Skeletal muscle cell (primary cell): ENCODE measurements at regions not wholly inside any gene's neighbourhood (a gene's known extent, or its start where the extent isn't known, plus 50 kb on each side); places are given as distances from the start of the nearest gene placed in this dataset.

ENCODE experiments used
- DNase-seq: peaks from one replicate; pipeline ENCODE4 v3.0.0-alpha.2; 2010; ENCODE audit warnings: low read depth
- H3K4me3 ChIP-seq: 2 replicates; pipeline ENCODE4 v1.5.1; 2011; ENCODE audit warnings: low read depth, mild to moderate bottlenecking, control low read depth, low read length, moderate library complexity

DNA sequence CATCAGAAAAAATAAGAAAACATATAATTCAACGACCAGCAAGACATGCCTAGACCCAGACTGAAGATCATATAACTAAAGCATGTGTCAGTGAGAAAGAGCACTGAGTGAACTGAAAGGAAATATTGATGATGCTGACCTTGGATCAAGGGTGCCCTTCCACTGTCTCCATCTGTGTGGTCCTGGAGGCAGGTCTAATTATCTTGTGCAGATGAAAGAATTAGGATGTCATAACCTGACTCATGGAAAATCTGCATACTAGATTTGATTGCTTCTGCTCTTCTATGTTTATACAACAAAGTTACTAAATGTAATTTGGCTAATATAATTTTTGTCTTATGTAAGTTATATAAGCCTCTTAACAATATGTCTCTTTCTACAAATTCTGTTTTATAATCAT lies 264.6 kb upstream of the TGFBR2 start:
- no peak overlapping the region for H3K4me3 ChIP-seq
- DNase-seq = no peak

DNA sequence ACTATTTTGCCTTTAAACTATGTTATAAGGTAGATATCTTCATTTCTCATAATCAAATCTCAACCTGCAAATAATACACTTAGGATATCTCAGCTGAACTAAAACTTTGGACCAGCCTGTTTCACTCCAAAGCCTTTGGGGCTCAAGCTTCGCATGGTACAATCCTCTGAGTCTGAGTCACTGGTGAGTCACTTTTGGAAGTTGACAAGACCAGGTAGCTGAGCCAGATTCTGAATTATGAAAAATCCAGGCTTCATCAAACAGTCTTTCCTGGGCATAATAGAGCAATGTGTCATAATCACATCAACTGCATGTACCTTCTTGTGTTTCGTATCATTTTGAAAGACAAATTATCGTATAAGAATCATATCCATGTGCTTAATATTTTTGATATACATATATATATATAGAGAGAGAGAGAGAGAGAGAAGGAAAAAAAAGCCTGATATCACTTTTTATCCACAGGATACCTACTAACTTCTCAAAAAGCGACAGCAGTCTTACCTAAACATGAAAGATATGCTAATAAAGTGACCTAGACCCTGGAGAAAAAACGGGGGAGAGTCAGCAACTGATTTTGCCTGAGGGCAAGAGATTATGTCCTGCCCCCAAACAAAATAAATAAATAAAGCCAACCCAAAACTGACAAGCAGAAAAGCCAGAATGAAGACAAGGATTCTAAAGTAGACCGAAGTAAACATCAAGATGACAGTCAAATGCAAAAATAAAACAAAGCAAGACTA lies 263.9 kb upstream of the TGFBR2 start:
- H3K4me3 ChIP-seq = no peak overlapping the region
- peak; percentile 87 for DNase-seq

GRCh38 chr3:30343067-30343831 lies 263.2 kb upstream of the TGFBR2 start:
- H3K4me3 ChIP-seq = no peak overlapping the region
- DNase-seq = no peak

DNA sequence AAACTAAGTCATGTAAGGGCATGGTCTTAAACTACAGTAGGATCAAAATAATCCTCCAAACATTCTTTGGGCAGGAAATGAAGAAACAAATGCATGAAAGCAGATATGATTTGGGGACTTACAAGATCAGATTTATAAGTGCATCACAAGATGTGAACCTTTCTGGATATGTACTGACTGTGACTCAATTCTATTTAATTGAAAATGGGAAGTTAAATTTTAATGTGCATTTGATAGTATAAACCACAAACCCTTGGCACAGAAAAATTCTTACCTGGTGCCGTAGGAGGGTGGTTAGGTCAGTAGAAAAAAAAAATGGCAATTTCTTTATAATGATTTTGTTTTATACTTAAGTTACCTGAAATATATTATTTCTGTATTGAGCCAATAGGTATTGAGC lies 262.5 kb upstream of the TGFBR2 start:
- no peak for DNase-seq
- H3K4me3 ChIP-seq = no peak overlapping the region

DNA sequence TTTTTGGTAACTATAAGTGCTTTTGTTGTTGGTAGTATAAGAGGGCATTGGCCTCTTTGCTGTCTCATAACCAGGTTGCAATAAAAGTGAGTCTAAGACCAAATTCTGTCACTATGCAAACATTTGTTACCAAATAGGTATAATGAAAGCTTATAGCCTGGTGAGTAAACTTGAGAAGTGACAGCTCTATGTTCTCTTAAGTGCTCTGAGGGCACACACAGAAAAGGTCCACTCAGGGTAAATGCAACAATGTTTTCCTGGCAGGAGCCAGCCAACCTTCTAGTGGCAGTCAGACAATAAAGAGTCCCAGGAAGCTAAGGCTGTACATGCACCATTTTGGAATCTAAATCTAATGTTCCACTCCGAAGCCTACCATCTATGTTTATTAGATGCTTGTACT lies 262.1 kb upstream of the TGFBR2 start:
- H3K4me3 ChIP-seq = no peak overlapping the region
- DNase-seq = no peak

DNA sequence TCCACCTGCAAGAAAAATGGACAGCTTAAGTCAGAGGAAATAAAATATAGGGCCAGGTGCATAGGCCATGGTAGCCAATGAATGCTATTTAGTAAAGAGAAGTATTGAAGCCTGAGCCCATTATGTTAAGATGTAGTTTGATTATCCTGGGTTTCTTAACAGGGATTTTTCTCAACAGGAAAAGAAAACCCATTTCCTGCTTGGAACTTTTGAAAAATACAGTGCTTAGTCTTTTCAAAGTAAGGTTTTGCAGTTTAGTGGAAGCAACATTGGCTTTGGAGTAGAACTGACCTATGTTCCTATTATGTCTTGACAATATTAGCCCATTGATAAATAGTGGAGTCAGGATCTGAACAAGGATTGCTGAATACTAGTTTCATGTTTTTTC lies 259.5 kb upstream of the TGFBR2 start:
- DNase-seq = no peak
- H3K4me3 ChIP-seq = no peak overlapping the region

DNA sequence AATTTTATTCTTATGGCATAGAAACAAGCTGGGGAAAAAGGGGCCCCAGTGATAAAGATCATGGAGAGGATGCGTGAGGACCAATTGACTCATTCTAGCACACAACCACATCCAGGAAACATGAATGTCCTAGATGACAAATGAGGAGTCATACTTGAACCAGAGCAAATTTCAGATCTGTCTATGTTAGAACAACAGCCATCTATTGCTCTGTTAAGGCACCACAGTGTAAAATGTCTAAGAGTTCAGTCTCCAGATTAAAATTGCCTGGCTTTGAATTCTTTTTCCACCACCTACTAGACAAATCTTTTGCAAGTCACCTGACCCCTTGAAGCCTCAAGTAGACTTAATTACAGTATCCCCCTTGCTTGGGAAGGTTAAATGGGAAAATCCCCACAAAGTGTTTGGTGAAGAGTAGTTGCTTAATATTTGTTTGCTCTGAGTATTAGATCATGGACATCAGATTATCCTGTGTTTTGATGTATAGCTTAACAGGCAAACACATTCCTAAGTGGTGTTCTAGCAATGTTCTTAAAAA lies 258.7 kb upstream of the TGFBR2 start:
- no peak overlapping the region for H3K4me3 ChIP-seq
- peak; percentile 93 for DNase-seq

DNA sequence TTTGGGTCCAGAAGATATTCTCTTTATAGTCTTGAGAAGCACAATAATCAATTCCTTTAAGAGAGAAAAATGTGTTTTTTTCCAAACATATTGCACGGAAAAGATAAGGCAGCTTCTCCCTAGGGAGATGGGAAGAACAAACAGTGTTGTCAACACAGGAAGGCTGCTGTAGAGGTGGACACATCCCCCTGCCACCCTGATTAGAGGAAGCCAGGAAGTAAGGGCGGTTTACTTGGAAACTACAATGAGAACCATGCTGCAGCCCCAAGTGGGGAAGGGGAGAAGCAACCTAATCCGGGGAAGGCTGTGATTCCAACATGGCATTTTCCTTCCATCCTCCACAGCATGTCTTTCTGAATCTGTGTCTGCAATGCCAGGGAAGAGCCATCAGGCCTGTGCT lies 256.9 kb upstream of the TGFBR2 start:
- DNase-seq = no peak
- no peak overlapping the region for H3K4me3 ChIP-seq

DNA sequence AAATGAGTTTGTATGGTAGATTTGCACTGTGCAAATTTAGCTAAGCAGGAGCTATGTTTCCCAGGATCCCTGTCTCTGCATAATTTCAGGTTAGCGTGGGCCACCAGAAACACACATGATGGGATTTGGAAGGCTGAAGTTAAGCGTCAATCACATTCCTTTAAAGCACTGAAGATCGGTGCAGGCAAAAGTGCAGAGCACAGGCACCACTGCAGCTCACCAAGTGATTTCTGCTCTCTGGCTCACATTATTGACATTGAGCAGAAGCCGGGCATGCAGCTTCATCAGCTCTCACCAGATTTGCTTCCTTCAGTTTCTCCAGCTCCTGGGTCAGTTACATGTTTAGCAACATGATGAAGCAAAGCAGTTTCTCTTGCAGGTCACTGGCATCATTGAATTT lies 256.4 kb upstream of the TGFBR2 start:
- no peak overlapping the region for H3K4me3 ChIP-seq

GRCh38 chr3:30350901-30351300 lies 255.5 kb upstream of the TGFBR2 start:
- no peak for DNase-seq
- no peak overlapping the region for H3K4me3 ChIP-seq

More for the DNA sequence above, 256.4 kb upstream of the TGFBR2 start:
- no peak for DNase-seq

- no peak for DNase-seq
- no peak overlapping the region for H3K4me3 ChIP-seq
Measured at GRCh38 chr3:30352410-30353318, 253.7 kb upstream of the TGFBR2 start.

- no peak overlapping the region for H3K4me3 ChIP-seq
- no peak for DNase-seq
Measured at GRCh38 chr3:30353711-30354467, 252.5 kb upstream of the TGFBR2 start.

DNA sequence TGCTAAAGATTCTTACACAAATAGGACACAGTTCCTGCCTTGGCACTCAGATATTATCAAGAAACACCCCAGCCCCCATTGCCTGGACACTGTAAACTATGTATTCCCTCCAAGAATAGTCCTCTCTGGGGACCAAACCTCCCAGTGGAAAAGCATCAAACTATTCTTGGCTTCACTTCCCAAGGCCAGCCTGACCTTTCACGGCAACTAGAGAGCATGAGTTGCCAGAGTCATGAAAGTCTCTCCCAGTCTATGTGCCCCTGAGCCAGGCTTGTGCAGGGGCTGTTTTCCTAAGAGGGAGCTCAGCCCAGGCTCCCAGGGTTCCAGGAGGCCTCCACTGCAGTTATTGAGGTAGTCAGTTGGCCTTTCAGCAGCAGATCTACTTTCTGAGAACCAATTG lies 251.9 kb upstream of the TGFBR2 start:
- DNase-seq = no peak
- H3K4me3 ChIP-seq = no peak overlapping the region

GRCh38 chr3:30354972-30355371 lies 251.4 kb upstream of the TGFBR2 start:
- DNase-seq = peak; percentile 31
- no peak overlapping the region for H3K4me3 ChIP-seq

DNA sequence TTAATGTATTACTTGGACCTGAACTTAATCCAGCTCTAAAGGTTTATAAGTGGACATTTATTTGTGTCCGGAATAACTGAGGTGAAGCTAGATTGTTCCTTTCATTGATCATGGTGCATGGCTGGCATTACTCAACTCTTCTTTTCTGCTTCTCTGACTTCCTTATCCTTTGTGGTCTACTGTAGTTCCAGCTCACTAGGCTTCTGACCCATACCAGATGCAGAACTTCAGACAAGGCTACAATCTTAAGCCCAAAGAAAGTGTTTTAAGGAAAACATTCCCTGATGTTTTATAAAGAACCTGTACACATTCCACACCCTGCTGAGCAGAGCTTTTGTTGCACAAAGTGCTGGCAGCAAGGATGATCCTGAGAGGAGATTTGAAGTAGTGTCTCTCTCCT lies 250.8 kb upstream of the TGFBR2 start:
- no peak overlapping the region for H3K4me3 ChIP-seq
- DNase-seq = no peak

GRCh38 chr3:30356866-30357753 lies 249.3 kb upstream of the TGFBR2 start:
- H3K4me3 ChIP-seq = no peak overlapping the region
- peak; percentile 40 for DNase-seq

GRCh38 chr3:30357897-30358296 lies 248.5 kb upstream of the TGFBR2 start:
- no peak for DNase-seq

DNA sequence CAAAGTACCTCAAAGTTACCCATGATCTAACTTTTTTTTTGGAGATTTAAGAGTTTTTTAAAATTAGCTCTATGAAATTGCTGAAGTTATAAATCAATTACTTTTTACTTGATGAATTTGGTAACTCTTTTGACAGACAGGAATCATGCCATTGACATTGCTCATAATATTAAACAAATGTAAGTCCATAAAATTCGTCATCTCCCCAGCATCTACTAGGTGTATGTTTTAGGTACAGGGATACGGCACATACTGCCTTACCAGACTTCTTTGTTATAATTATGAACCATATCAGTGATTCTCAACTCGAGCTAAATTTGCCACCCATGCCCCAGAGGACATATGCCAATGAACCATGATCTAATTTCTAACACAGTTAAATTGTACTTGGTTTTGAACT lies 247.5 kb upstream of the TGFBR2 start:
- DNase-seq = no peak
- no peak overlapping the region for H3K4me3 ChIP-seq

More at GRCh38 chr3:30357897-30358296, 248.5 kb upstream of the TGFBR2 start:
- no peak overlapping the region for H3K4me3 ChIP-seq
